CD4-positive, alpha-beta T cell (primary cell): ENCODE measurements at regions not wholly inside any gene's neighbourhood (a gene's known extent, or its start where the extent isn't known, plus 50 kb on each side); places are given as distances from the start of the nearest gene placed in this dataset.

Experiments
- ATAC-seq: fragments of 200-7000 bp; cut with Tn5 transposase; one replicate; pipeline ENCODE4 v1.10.0; 2022; ENCODE audit warnings: mild to moderate bottlenecking; ENCODE audit not compliant: poor library complexity
- CTCF ChIA-PET: fragments of 350-600 bp; sonication (Branson Sonifier 250); formaldehyde crosslinking; loops from one replicate; lab custom pipeline; 2021; ENCODE audit warnings: antibody characterized with exemption, inconsistent platforms; lab: Charles Lee
- POLR2A ChIA-PET: fragments of 350-600 bp; sonication (Branson Sonifier 250); formaldehyde crosslinking; loops from one replicate; lab custom pipeline; 2021; ENCODE audit warnings: antibody characterized with exemption, inconsistent platforms; lab: Charles Lee
- DNase-seq, 14 experiments: peaks; one replicate each; pipeline ENCODE4 v3.0.0-alpha.2; 2013 to 2020; ENCODE audit warnings: mixed read lengths in 2 of 14
- H3K27ac ChIP-seq, 2 donors: one replicate each; pipeline versions ENCODE4 v1.5.1 to v1.7.0; 2013; ENCODE audit warnings: low read length in 2 of 2, low read depth in 1 of 2, mild to moderate bottlenecking in 1 of 2
- H3K27me3 ChIP-seq, 2 experiments: 1 replicate in 1 of 2; 2 replicates in 1 of 2; pipeline versions ENCODE4 v1.6.1 to v1.7.0; 2013; ENCODE audit warnings: low read length in 2 of 2, control low read depth in 1 of 2, mild to moderate bottlenecking in 1 of 2, moderate library complexity in 1 of 2; ENCODE audit not compliant: insufficient read depth in 2 of 2, control insufficient read depth in 1 of 2
- H3K36me3 ChIP-seq: one replicate; pipeline ENCODE4 v1.6.1; 2013; ENCODE audit warnings: low read length, control low read depth; ENCODE audit not compliant: insufficient read depth
- H3K4me1 ChIP-seq: one replicate; pipeline ENCODE4 v1.6.1; 2013; ENCODE audit warnings: low read length, control low read depth; ENCODE audit not compliant: insufficient read depth
- H3K4me3 ChIP-seq: one replicate; pipeline ENCODE4 v1.5.1; 2013; ENCODE audit warnings: mild to moderate bottlenecking, low read length, moderate library complexity
- H3K9me3 ChIP-seq, 2 experiments: 1 replicate in 1 of 2; 2 replicates in 1 of 2; pipeline versions ENCODE4 v1.6.1 to v1.7.0; 2013; ENCODE audit warnings: low read length in 2 of 2, mild to moderate bottlenecking in 2 of 2, control low read depth in 1 of 2, moderate library complexity in 1 of 2; ENCODE audit not compliant: control insufficient read depth in 1 of 2, insufficient read depth in 1 of 2
- H3K27ac Mint-ChIP-seq: one replicate; pipeline ENCODE4 v1.8.0; 2020; ENCODE audit warnings: mixed read lengths
- H3K27me3 Mint-ChIP-seq: one replicate; pipeline ENCODE4 v1.8.0; 2021; ENCODE audit warnings: mixed read lengths
- H3K36me3 Mint-ChIP-seq: one replicate; pipeline ENCODE4 v1.8.0; 2021; ENCODE audit warnings: low read depth, mixed read lengths
- H3K4me1 Mint-ChIP-seq: one replicate; pipeline ENCODE4 v1.8.0; 2021; ENCODE audit warnings: low read depth, mixed read lengths
- H3K4me3 Mint-ChIP-seq: one replicate; pipeline ENCODE4 v1.8.0; 2020; ENCODE audit warnings: mild to moderate bottlenecking, mixed read lengths
- H3K9me3 Mint-ChIP-seq: one replicate; pipeline ENCODE4 v1.8.0; 2020; ENCODE audit warnings: mixed read lengths
- CTCF ChIP-seq: fragments of 200-600 bp; IDR thresholded peaks from one replicate; pipeline ENCODE4 v1.8.0; 2022; ENCODE audit warnings: antibody characterized with exemption, mild to moderate bottlenecking
- intact Hi-C, 2 experiments: fragments of 100-400 bp; cut with DNase I in 1 of 2; cut with micrococcal nuclease in 1 of 2; formaldehyde crosslinking; loops; one replicate each; pipeline versions ENCODE4 v1.15.1 to v1.9.0; 2023 to 2025; cut with DNase I, micrococcal nuclease

DNA sequence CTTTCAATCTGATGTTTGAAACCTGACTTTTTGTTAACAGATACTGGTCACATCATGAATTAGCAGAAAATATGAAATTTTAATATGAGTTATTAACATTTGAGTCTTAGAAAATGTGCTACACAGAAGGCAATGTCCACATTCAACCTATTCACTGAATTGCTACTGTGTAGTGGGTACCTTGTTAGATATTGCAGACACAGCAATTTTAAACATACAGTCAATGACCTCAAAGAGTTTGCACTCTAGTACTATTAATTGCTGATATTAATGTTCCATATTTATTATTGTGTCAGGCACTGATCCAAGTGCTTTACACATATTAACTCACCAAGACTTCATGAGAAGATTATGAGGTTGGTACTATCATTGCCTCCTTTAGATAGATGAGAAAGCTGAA, 385.4 kb upstream of the PKDCC start:
- Histone ChIP-seq H3K4me1 (no peaks in the 10 kb centered on the region), H3K36me3 (no peaks in the 10 kb centered on the region), H3K27ac (no peak overlapping the region), H3K4me3 (no peak overlapping the region), H3K9me3 (no peaks in the 10 kb centered on the region), H3K27me3 (no peaks in the 10 kb centered on the region)
- POLR2A ChIA-PET, result no interaction called here
- CTCF ChIA-PET, result no interaction called here
- Mint-ChIP-seq H3K9me3 (no peaks in the 10 kb centered on the region), H3K27ac (no peak overlapping the region), H3K4me3 (no peak overlapping the region), H3K4me1 (no peaks in the 10 kb centered on the region), H3K27me3 (peaks cover 5% of the 10 kb centered on the region), H3K36me3 (no peaks in the 10 kb centered on the region)
- TF ChIP-seq CTCF, result no peak
- no peak for ATAC-seq
- intact Hi-C loops, result no loop called here
- no peak for DNase-seq

- Histone ChIP-seq H3K36me3 (no peaks in the 10 kb centered on the region), H3K9me3 (no peaks in the 10 kb centered on the region), H3K4me1 (no peaks in the 10 kb centered on the region), H3K4me3 (no peak overlapping the region), H3K27ac (no peak overlapping the region), H3K27me3 (no peaks in the 10 kb centered on the region)
- ATAC-seq (no peak), DNase-seq (no peak)
- no peaks in the 10 kb centered on the region for H3K9me3 Mint-ChIP-seq
- H3K27ac Mint-ChIP-seq, result no peak overlapping the region
- ChIA-PET CTCF (no interaction called here), POLR2A (no interaction called here)
- peaks cover 5% of the 10 kb centered on the region for H3K27me3 Mint-ChIP-seq
- no peaks in the 10 kb centered on the region for H3K4me1 Mint-ChIP-seq
- no peak overlapping the region for H3K4me3 Mint-ChIP-seq
- intact Hi-C loops, result no loop called here
- TF ChIP-seq CTCF, result no peak
- H3K36me3 Mint-ChIP-seq, result no peaks in the 10 kb centered on the region
Measured at GRCh38 chr2:41663056-41663455, 384.8 kb upstream of the PKDCC start.

DNA sequence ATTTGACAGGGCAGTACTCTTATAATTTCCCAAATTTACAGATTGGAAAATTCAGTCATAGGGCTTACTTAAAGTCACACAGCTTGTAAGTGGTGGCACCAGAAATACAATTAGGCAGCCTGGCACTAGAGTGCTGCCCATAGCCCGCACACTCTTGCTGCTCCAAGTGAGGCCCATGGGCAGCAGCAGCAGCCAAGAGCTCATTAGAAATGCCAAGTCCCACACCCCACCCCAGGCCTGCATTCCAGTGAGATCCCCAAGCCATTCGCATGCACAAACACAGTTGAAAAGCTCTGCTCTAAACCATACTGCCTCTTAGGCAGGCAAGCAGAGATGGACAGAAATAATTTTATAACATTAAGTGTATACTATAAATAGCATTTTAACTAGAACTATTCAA, 379.3 kb upstream of the PKDCC start:
- no peaks in the 10 kb centered on the region for H3K27me3 ChIP-seq
- H3K27ac ChIP-seq, result no peak overlapping the region
- H3K4me1 ChIP-seq, result no peaks in the 10 kb centered on the region
- ChIA-PET CTCF (no interaction called here), POLR2A (no interaction called here)
- H3K36me3 Mint-ChIP-seq, result no peaks in the 10 kb centered on the region
- no peaks in the 10 kb centered on the region for H3K4me1 Mint-ChIP-seq
- TF ChIP-seq CTCF, result no peak
- ATAC-seq (no peak), DNase-seq (no peak)
- no peaks in the 10 kb centered on the region for H3K36me3 ChIP-seq
- intact Hi-C loops, result no loop called here
- H3K27me3 Mint-ChIP-seq, result peaks cover 5% of the 10 kb centered on the region
- H3K9me3 Mint-ChIP-seq, result no peaks in the 10 kb centered on the region
- no peak overlapping the region for H3K27ac Mint-ChIP-seq
- no peaks in the 10 kb centered on the region for H3K9me3 ChIP-seq
- H3K4me3 ChIP-seq, result no peak overlapping the region
- H3K4me3 Mint-ChIP-seq, result no peak overlapping the region
